ENCODE measurements at regions not wholly inside any gene's neighbourhood (a gene's known extent, or its start where the extent isn't known, plus 50 kb on each side); places are given as distances from the start of the nearest gene placed in this dataset.

DNA sequence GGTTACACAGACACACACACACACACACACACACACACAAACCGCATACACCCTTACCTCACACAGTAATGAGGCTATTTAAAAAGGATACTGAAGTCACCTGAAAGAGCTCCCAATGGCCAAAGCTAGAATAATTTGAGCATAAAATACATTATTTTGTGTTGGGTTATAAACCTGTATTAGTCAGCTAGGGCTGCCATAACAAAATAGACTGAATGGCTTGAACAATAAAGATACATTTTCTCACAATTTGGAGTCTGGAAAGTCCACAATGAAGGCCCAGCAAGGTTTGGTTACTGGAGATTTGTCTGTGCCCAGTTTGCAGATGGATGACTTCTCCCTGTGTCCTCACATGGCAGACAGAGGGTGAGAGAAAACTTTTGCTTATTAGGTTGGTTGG, 605.4 kb upstream of the REG3G start:
- H3K4me3 ChIP-seq (ENCODE audit: low read depth, low read length): no peak overlapping the region
- DNase-seq (ENCODE audit: low read depth): no peak
- in situ Hi-C loops (cut with HindIII; ENCODE audit: low sequenced_read_pairs): no loop called here
- TF ChIP-seq, protein P1, sequence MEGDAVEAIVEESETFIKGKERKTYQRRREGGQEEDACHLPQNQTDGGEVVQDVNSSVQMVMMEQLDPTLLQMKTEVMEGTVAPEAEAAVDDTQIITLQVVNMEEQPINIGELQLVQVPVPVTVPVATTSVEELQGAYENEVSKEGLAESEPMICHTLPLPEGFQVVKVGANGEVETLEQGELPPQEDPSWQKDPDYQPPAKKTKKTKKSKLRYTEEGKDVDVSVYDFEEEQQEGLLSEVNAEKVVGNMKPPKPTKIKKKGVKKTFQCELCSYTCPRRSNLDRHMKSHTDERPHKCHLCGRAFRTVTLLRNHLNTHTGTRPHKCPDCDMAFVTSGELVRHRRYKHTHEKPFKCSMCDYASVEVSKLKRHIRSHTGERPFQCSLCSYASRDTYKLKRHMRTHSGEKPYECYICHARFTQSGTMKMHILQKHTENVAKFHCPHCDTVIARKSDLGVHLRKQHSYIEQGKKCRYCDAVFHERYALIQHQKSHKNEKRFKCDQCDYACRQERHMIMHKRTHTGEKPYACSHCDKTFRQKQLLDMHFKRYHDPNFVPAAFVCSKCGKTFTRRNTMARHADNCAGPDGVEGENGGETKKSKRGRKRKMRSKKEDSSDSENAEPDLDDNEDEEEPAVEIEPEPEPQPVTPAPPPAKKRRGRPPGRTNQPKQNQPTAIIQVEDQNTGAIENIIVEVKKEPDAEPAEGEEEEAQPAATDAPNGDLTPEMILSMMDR (IDR thresholded peaks at IDR 0.05; ENCODE audit: low read depth, low read length, missing control alignments): no peak

DNA sequence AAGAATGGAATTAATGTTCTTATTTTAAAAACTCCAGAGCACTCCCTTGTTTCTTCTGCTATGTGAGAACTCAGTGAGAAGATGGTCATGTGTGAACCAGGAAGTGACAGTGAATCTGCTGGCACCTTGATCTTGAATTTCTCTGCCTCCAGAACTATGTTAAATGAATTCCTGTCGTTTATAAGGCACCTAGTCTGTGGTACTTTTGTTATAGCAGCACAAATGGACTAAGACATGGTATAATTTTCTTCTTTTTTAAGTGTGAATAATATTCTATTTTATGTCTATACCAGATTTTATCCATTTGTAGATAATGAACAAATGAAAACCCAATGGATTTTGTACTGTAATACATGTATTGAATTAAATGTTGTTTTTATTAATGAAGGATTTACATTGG, 601.9 kb upstream of the REG3G start:
- no peak overlapping the region for H3K4me3 ChIP-seq (ENCODE audit: low read depth, low read length)
- in situ Hi-C loops (cut with HindIII; ENCODE audit: low sequenced_read_pairs): no loop called here
- no peak for DNase-seq (ENCODE audit: low read depth)
- TF ChIP-seq, protein P1 (IDR thresholded peaks at IDR 0.05; ENCODE audit: low read depth, low read length, missing control alignments): no peak

DNA sequence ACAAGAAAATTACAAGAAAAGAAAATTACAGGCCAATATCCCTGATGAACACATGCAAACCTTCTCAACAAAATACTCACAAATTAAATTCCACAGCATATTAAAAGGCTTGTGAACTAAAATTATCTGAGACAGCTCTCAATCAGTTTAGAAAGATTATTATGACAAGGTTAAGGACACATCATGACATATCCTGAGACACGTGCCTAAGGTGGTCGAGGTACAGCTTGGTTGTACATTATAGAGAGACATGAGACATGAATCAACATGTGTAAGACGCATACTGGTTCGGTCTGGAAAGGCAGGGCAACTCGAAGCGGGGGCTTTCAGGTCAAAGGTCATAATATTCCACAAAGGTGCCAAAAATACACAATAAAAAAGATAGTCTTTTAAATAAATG, 598.3 kb upstream of the REG3G start:
- in situ Hi-C loops (cut with HindIII; ENCODE audit: low sequenced_read_pairs): no loop called here
- TF ChIP-seq, protein P1 (IDR thresholded peaks at IDR 0.05; ENCODE audit: low read depth, low read length, missing control alignments): no peak
- no peak overlapping the region for H3K4me3 ChIP-seq (ENCODE audit: low read depth, low read length)
- no peak for DNase-seq (ENCODE audit: low read depth)

DNA sequence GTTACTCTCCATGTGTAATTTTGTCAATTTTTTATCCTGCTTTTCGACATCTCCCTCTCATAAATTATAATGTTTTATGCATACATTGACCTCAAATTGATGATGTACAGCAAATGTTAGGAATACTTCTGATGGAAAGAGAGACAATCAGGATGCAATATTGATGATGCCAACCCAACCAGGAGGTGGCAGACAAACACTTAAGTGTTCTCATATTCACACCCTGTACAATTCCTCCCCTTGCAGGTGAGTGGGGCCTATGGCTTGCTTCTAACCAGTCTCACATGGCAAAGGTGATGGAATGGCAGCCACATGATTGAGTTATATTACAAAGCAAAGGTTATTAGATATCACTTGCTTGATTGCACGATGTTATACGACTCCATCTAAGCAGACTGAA, 594.3 kb upstream of the REG3G start:
- in situ Hi-C loops (cut with HindIII; ENCODE audit: low sequenced_read_pairs): no loop called here
- TF ChIP-seq, protein P1 (IDR thresholded peaks at IDR 0.05; ENCODE audit: low read depth, low read length, missing control alignments): no peak
- no peak overlapping the region for H3K4me3 ChIP-seq (ENCODE audit: low read depth, low read length)
- DNase-seq (ENCODE audit: low read depth): no peak

DNA sequence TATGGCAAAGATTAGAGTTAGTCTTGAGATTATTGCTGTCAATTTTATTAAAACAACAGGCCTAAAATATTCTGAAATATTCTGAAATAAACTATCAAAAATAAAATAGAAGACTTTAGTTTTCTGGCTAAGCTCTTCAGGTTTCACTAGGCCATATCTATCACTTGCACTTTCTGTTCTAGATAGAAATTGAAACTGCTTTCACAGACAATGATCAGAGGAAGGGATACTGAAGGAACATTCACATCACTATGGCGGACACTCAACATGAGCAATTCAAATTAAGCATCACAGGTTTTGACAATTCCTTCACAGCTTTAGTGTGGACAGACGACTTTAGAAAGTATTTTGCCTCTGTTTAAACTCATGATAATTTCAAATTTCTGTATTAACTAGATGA, 586.4 kb upstream of the REG3G start:
- H3K4me3 ChIP-seq (ENCODE audit: low read depth, low read length): no peak overlapping the region

DNA sequence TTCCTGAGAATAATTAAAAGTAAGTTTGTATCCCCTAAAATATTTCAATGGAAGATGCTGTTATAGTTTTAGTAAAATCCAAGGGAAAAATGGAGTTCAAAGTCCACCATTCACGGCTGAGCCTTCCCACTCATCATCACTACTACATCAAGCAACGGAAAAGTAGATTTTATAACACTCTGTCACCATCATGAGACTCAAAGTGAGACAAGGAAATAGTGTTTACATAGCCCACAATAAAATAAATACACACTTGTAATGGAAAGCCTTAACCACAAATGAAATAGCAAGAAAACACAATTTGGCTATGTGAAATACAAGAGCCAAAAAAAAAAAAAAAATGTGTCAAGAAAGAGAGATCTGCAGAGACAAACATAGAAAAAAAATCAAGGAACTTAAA, 569.9 kb upstream of the REG3G start:
- H3K4me3 ChIP-seq (ENCODE audit: low read depth, low read length): no peak overlapping the region
- in situ Hi-C loops (cut with HindIII; ENCODE audit: low sequenced_read_pairs): no loop called here
- TF ChIP-seq, protein P1 (IDR thresholded peaks at IDR 0.05; ENCODE audit: low read depth, low read length, missing control alignments): no peak
- no peak for DNase-seq (ENCODE audit: low read depth)

More for the DNA sequence above, 586.4 kb upstream of the REG3G start:
- in situ Hi-C loops (cut with HindIII; ENCODE audit: low sequenced_read_pairs): no loop called here
- TF ChIP-seq, protein P1 (IDR thresholded peaks at IDR 0.05; ENCODE audit: low read depth, low read length, missing control alignments): no peak
- DNase-seq (ENCODE audit: low read depth): no peak

DNA sequence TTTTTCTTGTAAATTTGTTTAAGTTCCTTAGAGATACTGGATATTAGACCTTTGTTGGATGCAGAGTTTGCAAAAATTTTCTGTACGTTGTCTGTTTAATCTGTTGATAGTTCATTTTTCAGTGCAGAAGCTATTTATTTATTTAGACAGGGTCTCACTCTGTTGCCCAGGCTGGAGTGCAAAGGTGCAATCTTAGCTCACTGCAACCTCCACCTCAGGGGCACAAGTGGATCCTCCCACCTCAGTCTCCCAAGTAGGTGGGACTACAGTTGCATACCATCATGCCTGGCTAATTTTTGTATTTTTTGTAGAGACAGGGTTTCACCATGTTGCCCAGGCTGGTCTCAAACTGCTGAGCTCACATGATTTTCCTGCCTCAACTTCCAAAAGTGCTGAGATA, 568.2 kb upstream of the REG3G start:
- in situ Hi-C loops (cut with HindIII; ENCODE audit: low sequenced_read_pairs): no loop called here
- DNase-seq (ENCODE audit: low read depth): no peak
- TF ChIP-seq, protein P1 (IDR thresholded peaks at IDR 0.05; ENCODE audit: low read depth, low read length, missing control alignments): no peak
- no peak overlapping the region for H3K4me3 ChIP-seq (ENCODE audit: low read depth, low read length)
